HG03378 (cell line): ENCODE measurements at regions not wholly inside any gene's neighbourhood (a gene's known extent, or its start where the extent isn't known, plus 50 kb on each side); places are given as distances from the start of the nearest gene placed in this dataset.

ENCODE experiments used
- ATAC-seq: cut with Tn5 transposase; IDR thresholded peaks from one replicate; pipeline ENCODE4 v1.9.1; 2021; ENCODE audit warnings: mild to moderate bottlenecking, moderate library complexity; ENCODE audit not compliant: unreplicated experiment

GRCh38 chr12:78579846-78580245 is 284.7 kb upstream of the SYT1 start:
- no peak for ATAC-seq

GRCh38 chr12:78580296-78580695 is 284.3 kb upstream of the SYT1 start:
- no peak for ATAC-seq

- no peak for ATAC-seq
Observed at GRCh38 chr12:78584695-78585094, 279.9 kb upstream of the SYT1 start.

- ATAC-seq: no peak
Observed at GRCh38 chr12:78585132-78585531, 279.4 kb upstream of the SYT1 start.

GRCh38 chr12:78586790-78587189 is 277.8 kb upstream of the SYT1 start:
- no peak for ATAC-seq

GRCh38 chr12:78599366-78599765 is 265.2 kb upstream of the SYT1 start:
- ATAC-seq: no peak

- no peak for ATAC-seq
Observed at GRCh38 chr12:78600541-78600940, 264.0 kb upstream of the SYT1 start.

GRCh38 chr12:78611504-78611903 is 253.1 kb upstream of the SYT1 start:
- no peak for ATAC-seq

GRCh38 chr12:78612190-78612589 is 252.4 kb upstream of the SYT1 start:
- no peak for ATAC-seq

GRCh38 chr12:78617683-78618082 is 246.9 kb upstream of the SYT1 start:
- no peak for ATAC-seq

GRCh38 chr12:78622529-78623195 is 241.9 kb upstream of the SYT1 start:
- no peak for ATAC-seq

GRCh38 chr12:78628491-78629100 is 236.0 kb upstream of the SYT1 start:
- no peak for ATAC-seq

- no peak for ATAC-seq
Observed at GRCh38 chr12:78636231-78636855, 228.2 kb upstream of the SYT1 start.

- ATAC-seq: no peak
Observed at GRCh38 chr12:78641837-78642423, 222.6 kb upstream of the SYT1 start.

- no peak for ATAC-seq
Observed at GRCh38 chr12:78645956-78646355, 218.6 kb upstream of the SYT1 start.

- ATAC-seq: no peak
Observed at GRCh38 chr12:78651755-78652154, 212.8 kb upstream of the SYT1 start.

GRCh38 chr12:78666584-78666983 is 198.0 kb upstream of the SYT1 start:
- no peak for ATAC-seq

GRCh38 chr12:78671295-78671694 is 193.3 kb upstream of the SYT1 start:
- ATAC-seq: no peak

- no peak for ATAC-seq
Observed at GRCh38 chr12:78672033-78672432, 192.5 kb upstream of the SYT1 start.

- no peak for ATAC-seq
Observed at GRCh38 chr12:78674311-78675090, 190.1 kb upstream of the SYT1 start.

GRCh38 chr12:78680596-78680995 is 184.0 kb upstream of the SYT1 start:
- ATAC-seq: no peak
